Lower lobe of right lung (tissue), 2 donors: ENCODE measurements at regions not wholly inside any gene's neighbourhood (a gene's known extent, or its start where the extent isn't known, plus 50 kb on each side); places are given as distances from the start of the nearest gene placed in this dataset.

Source experiments
- ATAC-seq, 2 donors: fragments of 200-7000 bp; cut with Tn5 transposase; one replicate each; pipeline ENCODE4 v1.9.1; 2020 to 2022; ENCODE audit warnings: mild to moderate bottlenecking in 2 of 2, moderate library complexity in 2 of 2
- DNase-seq: peaks from one replicate; pipeline ENCODE4 v3.0.0-alpha.2; 2020
- H3K27ac ChIP-seq: fragments of 200-600 bp; one replicate; pipeline ENCODE4 v1.8.0; 2022
- H3K27me3 ChIP-seq: fragments of 200-600 bp; one replicate; pipeline ENCODE4 v1.8.0; 2022; ENCODE audit warnings: low read depth
- H3K36me3 ChIP-seq: fragments of 200-600 bp; one replicate; pipeline ENCODE4 v1.8.0; 2022; ENCODE audit warnings: mild to moderate bottlenecking
- H3K4me1 ChIP-seq: fragments of 200-600 bp; one replicate; pipeline ENCODE4 v1.8.0; 2022
- H3K4me3 ChIP-seq: fragments of 200-600 bp; one replicate; pipeline ENCODE4 v1.8.0; 2022; ENCODE audit warnings: mild to moderate bottlenecking
- H3K9me3 ChIP-seq: fragments of 200-600 bp; one replicate; pipeline ENCODE4 v1.8.0; 2022
- CTCF ChIP-seq: fragments of 200-600 bp; IDR thresholded peaks from one replicate; pipeline ENCODE4 v1.8.0; 2022; ENCODE audit warnings: antibody characterized with exemption, mild to moderate bottlenecking
- intact Hi-C: fragments of 100-400 bp; cut with DNase I; formaldehyde crosslinking; loops from one replicate; pipeline ENCODE4 v1.11.0; 2022
- donor health status: DM: no; HTN: yes; CAD: no; lungs with severe emphysema.

DNA sequence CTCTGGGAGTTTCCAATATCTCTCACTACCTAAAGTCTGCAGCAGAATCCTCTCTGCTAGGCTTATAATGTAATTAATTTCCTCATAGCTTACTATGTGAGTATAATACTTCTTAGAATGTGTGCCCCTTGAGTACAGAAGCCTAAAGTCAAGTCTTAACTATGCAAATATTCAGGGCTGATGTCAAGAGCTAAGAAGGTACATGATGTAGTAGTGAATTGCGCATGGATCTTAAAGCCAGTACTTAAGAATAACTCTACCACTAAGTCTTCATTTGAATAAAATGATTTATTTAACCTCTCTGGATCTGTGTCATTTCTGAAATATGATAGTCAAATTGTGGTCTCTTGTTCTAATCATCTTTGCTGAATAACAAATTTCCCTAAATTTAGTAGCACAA lies 442.9 kb downstream of the DTWD2 start:
- Histone ChIP-seq H3K4me3 (no peak overlapping the region), H3K36me3 (no peaks in the 10 kb centered on the region), H3K27ac (no peak overlapping the region), H3K27me3 (no peaks in the 10 kb centered on the region), H3K9me3 (no peaks in the 10 kb centered on the region), H3K4me1 (no peaks in the 10 kb centered on the region)
- intact Hi-C loops, result no loop called here
- no peak for ATAC-seq
- no peak for DNase-seq
- TF ChIP-seq CTCF, result no peak

DNA sequence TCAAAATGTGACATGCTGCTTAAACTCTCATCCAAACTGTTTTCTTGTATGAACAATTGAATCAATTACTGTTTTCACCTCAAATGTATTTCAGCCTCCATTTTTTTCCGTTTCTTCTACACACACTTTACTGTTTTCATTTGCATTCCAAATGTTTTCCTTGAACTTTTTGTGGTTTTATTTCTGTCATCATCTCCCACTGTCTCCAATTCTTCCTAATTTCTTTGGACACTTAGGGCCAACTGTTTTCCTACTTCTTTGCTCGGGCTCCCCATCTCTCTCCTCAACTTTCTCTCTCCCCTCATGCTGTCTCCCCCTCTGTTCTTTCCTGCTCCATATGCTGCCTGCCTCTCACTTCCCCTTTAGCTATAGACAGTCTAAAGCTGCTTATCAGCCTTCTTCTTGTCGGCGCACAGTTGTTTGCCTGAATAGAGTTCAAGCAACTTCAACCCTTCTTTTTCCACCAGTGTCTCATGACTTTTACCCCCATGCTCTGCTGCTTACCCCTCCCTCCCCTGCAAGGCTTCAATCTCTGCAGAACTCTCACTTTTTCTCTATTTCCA lies 443.4 kb downstream of the DTWD2 start:
- intact Hi-C loops, result no loop called here
- TF ChIP-seq CTCF, result no peak
- ATAC-seq (no peak), DNase-seq (no peak)
- Histone ChIP-seq H3K9me3 (no peaks in the 10 kb centered on the region), H3K4me3 (no peak overlapping the region), H3K36me3 (no peaks in the 10 kb centered on the region), H3K27ac (no peak overlapping the region), H3K4me1 (no peaks in the 10 kb centered on the region), H3K27me3 (no peaks in the 10 kb centered on the region)

DNA sequence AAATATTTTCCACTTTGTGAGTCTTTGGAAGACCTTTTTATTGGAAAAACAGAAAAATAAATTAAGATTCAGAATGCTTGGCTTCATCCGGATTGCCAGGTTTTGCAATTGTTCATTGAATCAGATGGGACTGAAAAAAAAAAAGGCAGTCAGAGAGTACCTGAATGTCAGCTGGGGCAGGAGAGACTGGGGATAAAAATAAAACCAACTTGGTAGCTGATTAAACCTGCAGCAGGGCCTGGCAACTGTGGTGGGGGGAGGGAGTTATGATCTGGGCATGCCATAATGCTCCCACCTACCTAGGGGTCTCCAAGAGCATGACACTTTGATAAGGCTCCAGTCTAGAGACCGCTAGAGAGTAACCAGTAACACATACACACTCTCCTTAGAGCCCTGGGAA lies 454.4 kb downstream of the DTWD2 start:
- no peak for TF ChIP-seq CTCF
- H3K4me3 ChIP-seq, result no peak overlapping the region
- intact Hi-C loops, result no loop called here
- H3K4me1 ChIP-seq, result no peaks in the 10 kb centered on the region
- no peaks in the 10 kb centered on the region for H3K9me3 ChIP-seq
- H3K27me3 ChIP-seq, result no peaks in the 10 kb centered on the region
- no peak overlapping the region for H3K27ac ChIP-seq
- DNase-seq (no peak), ATAC-seq (no peak)
- no peaks in the 10 kb centered on the region for H3K36me3 ChIP-seq

GRCh38 chr5:118533156-118533555 lies 455.2 kb downstream of the DTWD2 start:
- H3K36me3 ChIP-seq, result no peaks in the 10 kb centered on the region
- H3K4me3 ChIP-seq, result no peak overlapping the region
- no peak for TF ChIP-seq CTCF
- no peaks in the 10 kb centered on the region for H3K4me1 ChIP-seq
- no peaks in the 10 kb centered on the region for H3K9me3 ChIP-seq
- DNase-seq (no peak), ATAC-seq (no peak)
- no peak overlapping the region for H3K27ac ChIP-seq
- no peaks in the 10 kb centered on the region for H3K27me3 ChIP-seq
- intact Hi-C loops, result no loop called here

DNA sequence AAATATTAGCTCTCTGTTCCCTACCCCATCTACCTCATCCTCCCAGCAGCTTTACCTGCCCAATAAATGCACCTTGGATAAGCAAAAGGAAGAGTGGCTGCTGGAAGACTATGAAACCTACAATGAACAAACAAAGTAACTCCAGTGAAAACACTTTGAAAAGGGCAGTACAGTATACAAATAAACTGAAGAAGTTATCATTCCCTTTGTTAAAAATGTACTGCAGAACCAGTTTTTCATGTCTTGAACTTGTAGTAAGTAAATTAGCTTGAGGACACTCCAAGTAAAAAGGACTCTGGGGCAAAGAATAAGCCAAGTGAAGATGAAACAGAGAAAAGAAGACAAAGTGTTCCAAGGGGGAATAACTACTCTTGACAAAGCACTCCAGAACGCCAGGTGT lies 457.1 kb downstream of the DTWD2 start:
- DNase-seq, result no peak
- Histone ChIP-seq H3K27ac (no peak overlapping the region), H3K4me3 (no peak overlapping the region), H3K9me3 (no peaks in the 10 kb centered on the region), H3K27me3 (no peaks in the 10 kb centered on the region), H3K36me3 (no peaks in the 10 kb centered on the region), H3K4me1 (no peaks in the 10 kb centered on the region)
- intact Hi-C loops, result no loop called here
- ATAC-seq, result no peak
- TF ChIP-seq CTCF, result no peak
